ENCODE measurements at regions not wholly inside any gene's neighbourhood (a gene's known extent, or its start where the extent isn't known, plus 50 kb on each side); places are given as distances from the start of the nearest gene placed in this dataset.

GRCh38 chr3:182397164-182397563, 396.1 kb upstream of the ATP11B start:
- no peak for TF ChIP-seq CTCF (IDR thresholded peaks at IDR 0.05; ENCODE audit: insufficient read depth, low read length)
- H3K4me3 ChIP-seq (ENCODE audit: low read depth, low read length): no peak overlapping the region
- DNase-seq (ENCODE audit: low read depth): no peak

GRCh38 chr3:182399978-182400737, 393.1 kb upstream of the ATP11B start:
- no peak for TF ChIP-seq CTCF (IDR thresholded peaks at IDR 0.05; ENCODE audit: insufficient read depth, low read length)
- no peak for DNase-seq (ENCODE audit: low read depth)
- no peak overlapping the region for H3K4me3 ChIP-seq (ENCODE audit: low read depth, low read length)

GRCh38 chr3:182400838-182401237, 392.5 kb upstream of the ATP11B start:
- no peak for DNase-seq (ENCODE audit: low read depth)
- H3K4me3 ChIP-seq (ENCODE audit: low read depth, low read length): no peak overlapping the region
- no peak for TF ChIP-seq CTCF (IDR thresholded peaks at IDR 0.05; ENCODE audit: insufficient read depth, low read length)

GRCh38 chr3:182404031-182404430, 389.3 kb upstream of the ATP11B start:
- no peak for DNase-seq (ENCODE audit: low read depth)
- no peak for TF ChIP-seq CTCF (IDR thresholded peaks at IDR 0.05; ENCODE audit: insufficient read depth, low read length)
- H3K4me3 ChIP-seq (ENCODE audit: low read depth, low read length): no peak overlapping the region

- no peak for TF ChIP-seq CTCF (IDR thresholded peaks at IDR 0.05; ENCODE audit: insufficient read depth, low read length)
- no peak for DNase-seq (ENCODE audit: low read depth)
- H3K4me3 ChIP-seq (ENCODE audit: low read depth, low read length): no peak overlapping the region
Measured at GRCh38 chr3:182405759-182406158, 387.5 kb upstream of the ATP11B start.

GRCh38 chr3:182406786-182407185, 386.5 kb upstream of the ATP11B start:
- H3K4me3 ChIP-seq (ENCODE audit: low read depth, low read length): no peak overlapping the region
- no peak for DNase-seq (ENCODE audit: low read depth)
- no peak for TF ChIP-seq CTCF (IDR thresholded peaks at IDR 0.05; ENCODE audit: insufficient read depth, low read length)

GRCh38 chr3:182410051-182410450, 383.3 kb upstream of the ATP11B start:
- TF ChIP-seq CTCF (IDR thresholded peaks at IDR 0.05; ENCODE audit: insufficient read depth, low read length): no peak
- no peak overlapping the region for H3K4me3 ChIP-seq (ENCODE audit: low read depth, low read length)

More at GRCh38 chr3:182410051-182410450, 383.3 kb upstream of the ATP11B start:
- no peak for DNase-seq (ENCODE audit: low read depth)

All from fibroblast of the aortic adventitia (primary cell).